Aorta (tissue), 5 donors: ENCODE measurements at regions not wholly inside any gene's neighbourhood (a gene's known extent, or its start where the extent isn't known, plus 50 kb on each side); places are given as distances from the start of the nearest gene placed in this dataset.

ENCODE experiments used
- ATAC-seq: fragments of 200-7000 bp; cut with Tn5 transposase; one replicate; pipeline ENCODE4 v1.9.1; 2022; ENCODE audit warnings: moderate library complexity; ENCODE audit not compliant: low FRiP score
- DNase-seq, 2 donors: peaks; one replicate each; pipeline ENCODE4 v3.0.0-alpha.2; 2020
- H3K27ac ChIP-seq, 2 donors: one replicate each; pipeline ENCODE4 v1.5.1; 2013; ENCODE audit warnings: low read length in 2 of 2, mild to moderate bottlenecking in 2 of 2, moderate library complexity in 2 of 2, control low read depth in 1 of 2, inconsistent platforms in 1 of 2, low read depth in 1 of 2
- H3K27me3 ChIP-seq, 2 donors: one replicate each; pipeline ENCODE4 v1.6.1; 2013; ENCODE audit warnings: control low read depth in 1 of 2, low read length in 1 of 2, mild to moderate bottlenecking in 1 of 2, moderate library complexity in 1 of 2; ENCODE audit not compliant: insufficient read depth in 2 of 2, control insufficient read depth in 1 of 2
- H3K36me3 ChIP-seq, 2 donors: one replicate each; pipeline ENCODE4 v1.6.1; 2013; ENCODE audit warnings: control low read depth in 1 of 2, low read length in 1 of 2, mild to moderate bottlenecking in 1 of 2; ENCODE audit not compliant: insufficient read depth in 2 of 2, control insufficient read depth in 1 of 2
- H3K4me1 ChIP-seq, 2 donors: one replicate each; pipeline ENCODE4 v1.6.1; 2013; ENCODE audit warnings: low read length in 2 of 2, control low read depth in 1 of 2, mild to moderate bottlenecking in 1 of 2, moderate library complexity in 1 of 2; ENCODE audit not compliant: insufficient read depth in 2 of 2, control insufficient read depth in 1 of 2
- H3K4me3 ChIP-seq, 2 donors: one replicate each; pipeline ENCODE4 v1.5.1; 2013; ENCODE audit warnings: low read length in 2 of 2, control low read depth in 1 of 2, mild to moderate bottlenecking in 1 of 2
- H3K9me3 ChIP-seq: one replicate; pipeline ENCODE4 v1.6.1; 2013; ENCODE audit warnings: mild to moderate bottlenecking, low read length; ENCODE audit not compliant: control insufficient read depth
- WGBS, 2 donors: extraction: QIAGEN DNeasy Blood & Tissue Kit; methylation state at CpG; one replicate each; pipeline ENCODE4 v1.1.7; 2013; 5-methylcytosine and 5-hydroxymethylcytosine counted together
- intact Hi-C, 2 donors: fragments of 100-400 bp; cut with DNase I; formaldehyde crosslinking; loops; one replicate each; pipeline versions ENCODE4 v1.14.2 to v1.15.0; 2022
- donor health status: healthy with polysubstance abuse.
- donor health status: Bipolar disorder and iron deficiency.
- donor health status: DM: no; HTN: no; CAD: no.
- donor health status: DM: no; HTN: no; CAD: no.
- donor health status: DM: yes; HTN: yes; CAD: no.

DNA sequence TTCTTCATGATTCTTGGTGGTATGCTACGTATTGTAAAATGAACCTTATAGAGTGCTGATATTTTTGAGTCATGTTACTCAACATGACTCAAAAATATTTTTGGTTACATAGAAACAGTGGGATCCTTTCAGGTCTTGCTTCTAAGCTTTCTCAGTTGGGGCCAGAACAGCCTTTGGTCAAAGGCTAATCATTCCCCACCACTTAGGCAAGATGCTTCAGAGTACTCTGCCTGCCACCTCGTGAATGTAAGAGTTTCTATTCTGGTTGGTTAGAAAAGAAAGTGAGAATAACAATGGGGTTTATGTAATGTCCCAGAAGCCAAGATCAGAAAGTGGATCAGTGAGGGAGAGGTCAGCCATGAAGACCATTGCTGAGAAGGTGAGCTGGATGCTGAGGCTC lies 327.8 kb downstream of the TCERG1L start:
- Histone ChIP-seq H3K4me3 (no peak overlapping the region), H3K36me3 (no peaks in the 10 kb centered on the region), H3K27me3 (no peaks in the 10 kb centered on the region), H3K9me3 (no peaks in the 10 kb centered on the region), H3K4me1 (no peaks in the 10 kb centered on the region), H3K27ac (no peak overlapping the region)
- intact Hi-C loops, result no loop called here
- ATAC-seq (no peak), DNase-seq (no peak)
- WGBS, 2 donors, result 59 to 60% methylated on average over 2 of the region's 2 CpGs

DNA sequence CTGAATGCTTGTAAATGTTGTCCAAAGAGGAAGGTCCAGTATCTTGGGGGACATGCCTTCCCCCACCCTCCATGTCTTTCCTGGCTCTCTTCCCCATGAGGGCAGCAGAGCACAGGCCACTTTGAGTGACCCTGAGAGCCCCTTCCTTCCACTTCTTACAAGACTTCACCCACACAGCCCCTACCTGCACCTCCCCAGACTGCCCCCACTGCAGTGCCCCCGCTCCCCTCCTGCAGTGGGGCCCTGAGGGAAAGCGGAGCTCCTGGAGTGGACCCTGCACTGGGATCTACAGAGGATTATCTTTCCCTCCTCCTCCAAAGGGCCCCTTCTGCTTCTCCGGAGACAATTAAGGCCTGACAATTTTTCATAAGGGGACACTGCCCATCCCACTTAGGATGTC lies 326.8 kb downstream of the TCERG1L start:
- no peak overlapping the region for H3K27ac ChIP-seq
- no peak overlapping the region for H3K4me3 ChIP-seq
- no peak for DNase-seq
- H3K9me3 ChIP-seq, result no peaks in the 10 kb centered on the region
- H3K36me3 ChIP-seq, result no peaks in the 10 kb centered on the region
- ATAC-seq, result no peak
- 71 to 79% methylated on average over 3 of the region's 3 CpGs for WGBS, 2 donors
- intact Hi-C loops, result no loop called here
- no peaks in the 10 kb centered on the region for H3K27me3 ChIP-seq
- no peaks in the 10 kb centered on the region for H3K4me1 ChIP-seq

DNA sequence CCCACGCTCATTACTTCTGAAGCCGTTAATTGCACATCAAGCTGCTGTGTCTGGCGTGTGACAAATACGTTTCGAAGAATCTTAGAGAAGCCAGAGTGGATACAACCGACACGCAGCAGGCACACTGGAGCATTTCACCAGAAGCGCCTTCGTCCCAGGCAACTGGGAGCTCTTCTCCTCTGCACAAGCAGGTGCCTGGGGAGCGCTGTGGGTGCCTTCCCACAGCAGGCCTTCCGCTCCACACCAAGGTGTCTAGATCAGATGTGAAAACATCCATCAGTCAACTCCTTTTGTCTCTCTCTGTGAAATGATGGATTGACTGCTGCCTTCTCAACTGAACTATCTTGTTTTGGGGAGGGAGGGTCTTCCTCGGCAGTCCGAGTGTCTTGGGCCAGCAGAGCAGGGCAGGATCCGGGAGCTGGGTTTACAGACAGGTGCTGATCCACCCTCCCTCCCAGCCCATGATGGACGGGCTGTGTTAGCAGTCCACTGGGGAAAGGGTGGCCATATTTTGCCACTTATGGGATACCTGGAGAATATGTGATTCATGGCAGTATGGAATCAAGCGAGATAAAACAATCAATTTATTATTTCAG lies 326.3 kb downstream of the TCERG1L start:
- 83 to 84% methylated on average over 16 of the region's 16 CpGs for WGBS, 2 donors
- intact Hi-C loops, result no loop called here
- H3K4me3 ChIP-seq, result no peak overlapping the region
- H3K27me3 ChIP-seq, result no peaks in the 10 kb centered on the region
- H3K36me3 ChIP-seq, result no peaks in the 10 kb centered on the region
- H3K27ac ChIP-seq, result no peak overlapping the region
- H3K9me3 ChIP-seq, result no peaks in the 10 kb centered on the region
- no peaks in the 10 kb centered on the region for H3K4me1 ChIP-seq
- no peak for DNase-seq
- no peak for ATAC-seq

DNA sequence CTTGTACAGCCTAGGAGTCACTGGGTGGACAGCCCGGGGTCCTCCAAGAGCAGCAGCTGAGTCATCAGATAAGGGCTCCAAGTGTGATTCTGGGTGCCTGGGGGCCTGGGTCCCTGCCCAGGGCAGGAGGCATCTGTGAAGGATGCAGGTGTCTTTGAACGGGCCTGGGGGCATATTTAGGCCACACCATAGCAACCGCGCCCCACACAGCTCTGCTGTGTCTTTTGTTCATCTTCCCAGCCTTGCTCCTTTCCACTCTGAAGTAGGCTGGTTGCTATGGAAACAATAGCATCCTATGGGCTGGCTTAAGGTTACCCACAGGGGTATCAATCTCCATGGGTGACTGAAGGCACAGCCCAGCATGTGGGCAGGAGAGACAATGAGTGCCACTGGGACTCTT lies 324.7 kb downstream of the TCERG1L start:
- Histone ChIP-seq H3K4me3 (no peak overlapping the region), H3K27me3 (no peaks in the 10 kb centered on the region), H3K27ac (no peak overlapping the region), H3K4me1 (no peaks in the 10 kb centered on the region), H3K36me3 (no peaks in the 10 kb centered on the region), H3K9me3 (no peaks in the 10 kb centered on the region)
- intact Hi-C loops, result no loop called here
- DNase-seq (no peak), ATAC-seq (no peak)
- WGBS, 2 donors, result 84% methylated on average over 4 of the region's 4 CpGs

DNA sequence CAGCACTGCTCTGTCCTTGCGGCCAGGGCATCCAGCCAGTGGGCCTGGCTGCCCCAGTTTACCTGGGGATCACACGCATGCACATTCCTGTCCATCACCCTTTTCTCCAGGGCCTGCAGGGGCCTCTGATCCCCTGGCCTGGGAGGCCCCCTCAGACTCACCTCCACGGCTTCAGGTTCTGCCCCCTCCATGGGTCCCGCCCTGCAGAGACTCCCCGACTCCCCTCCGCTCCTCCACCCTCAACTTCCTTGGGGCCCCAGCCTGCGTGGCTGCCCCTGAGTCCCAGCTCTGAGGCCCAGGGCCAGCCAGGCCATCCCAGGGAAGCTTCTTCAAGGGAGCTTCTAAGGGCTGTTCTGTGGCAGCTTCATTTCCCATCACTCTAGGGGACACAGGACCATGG lies 324.1 kb downstream of the TCERG1L start:
- 79 to 84% methylated on average over 7 of the region's 7 CpGs for WGBS, 2 donors
- Histone ChIP-seq H3K4me3 (no peak overlapping the region), H3K36me3 (no peaks in the 10 kb centered on the region), H3K4me1 (no peaks in the 10 kb centered on the region), H3K27ac (no peak overlapping the region), H3K9me3 (no peaks in the 10 kb centered on the region), H3K27me3 (no peaks in the 10 kb centered on the region)
- intact Hi-C loops, result no loop called here
- ATAC-seq (no peak), DNase-seq (no peak)

DNA sequence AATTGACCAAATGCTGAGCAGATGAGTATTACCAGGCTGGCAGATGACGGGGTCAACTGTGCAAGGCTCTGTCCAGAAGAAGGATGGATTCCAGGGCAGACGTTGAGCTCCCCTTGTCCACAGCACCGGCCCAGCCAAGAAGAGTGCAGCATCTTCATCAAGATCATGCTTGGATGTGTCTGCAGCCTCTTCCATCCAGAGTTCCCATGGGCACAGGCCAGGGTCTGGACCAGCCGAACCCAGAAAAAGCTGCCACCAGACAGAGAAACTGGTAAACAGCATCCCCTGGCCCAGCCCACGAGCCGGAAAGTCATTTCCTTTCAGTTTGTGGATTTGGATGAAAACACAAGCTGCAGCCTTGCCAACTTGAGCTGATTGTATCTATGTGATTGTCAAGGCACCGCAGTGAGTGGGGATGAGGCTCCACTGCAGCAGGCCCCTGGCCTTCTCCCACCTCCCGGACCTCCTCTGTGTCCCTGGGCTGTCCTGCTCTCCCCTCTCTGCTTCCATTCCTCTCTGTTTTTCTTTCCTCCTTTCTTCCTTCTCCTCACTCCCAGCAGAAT lies 321.8 kb downstream of the TCERG1L start:
- Histone ChIP-seq H3K27ac (no peak overlapping the region), H3K36me3 (no peaks in the 10 kb centered on the region), H3K4me1 (no peaks in the 10 kb centered on the region), H3K4me3 (no peak overlapping the region), H3K27me3 (no peaks in the 10 kb centered on the region), H3K9me3 (no peaks in the 10 kb centered on the region)
- DNase-seq (no peak), ATAC-seq (no peak)
- intact Hi-C loops, result no loop called here
- 61 to 69% methylated on average over 8 of the region's 8 CpGs for WGBS, 2 donors

DNA sequence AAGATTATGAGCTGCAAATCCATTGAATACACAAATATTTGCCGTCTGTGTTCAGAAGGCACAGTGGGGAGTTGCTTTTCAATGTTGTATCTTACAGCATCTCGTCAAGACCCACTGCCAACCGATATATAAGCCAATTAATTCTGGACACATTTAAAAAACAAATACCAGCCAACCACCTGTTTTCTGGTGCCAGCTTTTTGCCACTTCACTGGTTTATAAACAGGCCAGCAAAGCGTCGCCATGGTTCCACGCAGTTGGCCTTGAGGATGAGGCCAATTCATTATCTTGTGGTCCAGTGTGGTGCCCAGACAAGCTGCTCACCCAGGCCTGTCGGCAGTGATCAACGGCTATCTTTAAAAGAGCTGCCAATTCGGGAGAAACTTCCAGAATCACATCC lies 321.0 kb downstream of the TCERG1L start:
- Histone ChIP-seq H3K4me3 (no peak overlapping the region), H3K4me1 (no peaks in the 10 kb centered on the region), H3K9me3 (no peaks in the 10 kb centered on the region), H3K27me3 (no peaks in the 10 kb centered on the region), H3K36me3 (no peaks in the 10 kb centered on the region), H3K27ac (no peak overlapping the region)
- 76 to 79% methylated on average over 9 of the region's 9 CpGs for WGBS, 2 donors
- DNase-seq, result no peak
- ATAC-seq, result no peak
- intact Hi-C loops, result no loop called here

DNA sequence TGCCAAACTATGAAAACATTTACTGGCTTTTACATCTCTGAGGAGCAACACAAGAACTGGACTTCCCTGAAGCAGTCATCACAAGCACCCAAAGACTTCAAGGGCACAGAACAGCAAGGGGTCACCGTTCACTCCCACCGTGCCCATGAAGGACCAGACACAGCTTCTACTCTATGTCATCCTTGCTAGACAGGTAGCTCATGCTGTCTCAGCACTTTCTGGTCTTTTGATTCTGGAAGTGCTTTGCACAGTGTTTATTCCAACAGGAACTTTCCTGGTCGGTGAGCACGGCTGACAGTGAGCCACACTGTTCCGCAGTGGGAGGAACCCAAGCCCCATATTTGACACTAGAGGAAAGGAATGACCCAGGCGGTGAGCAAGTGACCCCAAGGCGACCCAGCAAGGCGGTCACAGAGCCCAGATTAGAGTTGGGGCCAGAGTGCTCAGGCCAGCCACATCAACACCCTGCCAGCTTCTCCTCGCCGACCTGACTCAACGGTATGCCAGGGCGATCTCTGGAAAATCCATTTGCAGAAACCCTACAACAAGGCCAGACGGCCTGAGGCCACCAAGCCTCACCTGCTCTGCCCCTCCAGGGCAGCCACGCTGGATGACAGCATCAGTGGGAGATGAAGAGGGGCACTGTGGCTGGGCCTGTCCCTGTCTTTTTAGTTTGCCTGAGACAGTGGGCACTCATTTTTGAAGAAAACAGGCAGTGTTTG lies 318.6 kb downstream of the TCERG1L start:
- DNase-seq (no peak), ATAC-seq (no peak)
- intact Hi-C loops, result no loop called here
- Histone ChIP-seq H3K9me3 (peaks cover 2% of the 10 kb centered on the region), H3K4me3 (no peak overlapping the region), H3K4me1 (no peaks in the 10 kb centered on the region), H3K27ac (no peak overlapping the region), H3K36me3 (no peaks in the 10 kb centered on the region), H3K27me3 (no peaks in the 10 kb centered on the region)
- 76 to 80% methylated on average over 14 of the region's 14 CpGs for WGBS, 2 donors

DNA sequence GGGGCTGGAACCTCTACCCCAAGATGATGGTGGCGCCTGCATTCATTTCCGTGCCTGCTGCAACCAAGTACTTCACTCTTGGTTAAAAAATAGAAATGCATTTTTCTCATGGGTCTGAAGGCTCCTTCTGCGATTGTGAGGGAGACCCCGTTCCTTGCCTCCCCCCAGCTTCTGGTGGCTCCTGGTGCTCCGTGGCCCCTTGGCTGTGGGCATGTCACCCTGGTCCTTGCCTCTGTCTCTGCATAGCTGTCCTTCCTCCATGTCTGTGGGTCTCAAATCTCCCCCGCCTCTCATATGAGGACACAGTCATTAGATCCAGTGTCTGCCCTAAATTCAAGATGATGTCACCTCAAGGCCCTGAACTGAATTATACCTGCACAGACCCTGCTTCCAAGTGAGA lies 317.9 kb downstream of the TCERG1L start:
- WGBS, 2 donors, result 83 to 88% methylated on average over 6 of the region's 6 CpGs
- no peak for ATAC-seq
- H3K27ac ChIP-seq, result no peak overlapping the region
- intact Hi-C loops, result no loop called here
- no peaks in the 10 kb centered on the region for H3K27me3 ChIP-seq
- no peak overlapping the region for H3K4me3 ChIP-seq
- no peak for DNase-seq
- H3K9me3 ChIP-seq, result peaks cover 2% of the 10 kb centered on the region
- no peaks in the 10 kb centered on the region for H3K4me1 ChIP-seq
- H3K36me3 ChIP-seq, result no peaks in the 10 kb centered on the region
